GM11168 (cell line): ENCODE measurements at regions not wholly inside any gene's neighbourhood (a gene's known extent, or its start where the extent isn't known, plus 50 kb on each side); places are given as distances from the start of the nearest gene placed in this dataset.

Experiments used
- in situ Hi-C: fragments of 300-500 bp; cut with MboI; formaldehyde crosslinking; loops from one replicate; pipeline ENCODE4 v1.12.0; 2022; ENCODE audit warnings: low sequenced_read_pairs; ENCODE audit not compliant: unreplicated experiment

GRCh38 chr7:32357535-32358277 is 132.5 kb downstream of the LSM5 start:
- in situ Hi-C loops = no loop called here

- in situ Hi-C loops = loop anchor here (10.0 to 25.0 kb wide), 2 partner anchors 133 to 610 kb away; no protein-coding TSS in a partner anchor
Observed at GRCh38 chr7:32347244-32347828, 142.8 kb downstream of the LSM5 start.

- in situ Hi-C loops = loop anchor here (10.0 to 25.0 kb wide), 2 partner anchors 131 to 609 kb away; no protein-coding TSS in a partner anchor
Observed at GRCh38 chr7:32346253-32346652, 143.9 kb downstream of the LSM5 start.

GRCh38 chr7:32336726-32337125 is 153.5 kb downstream of the LSM5 start:
- in situ Hi-C loops = loop anchor here (25.0 kb wide), 1 partner anchor 599 kb away; no protein-coding TSS in a partner anchor

- in situ Hi-C loops = loop anchor here (25.0 kb wide), 1 partner anchor 598 kb away; no protein-coding TSS in a partner anchor
Observed at GRCh38 chr7:32335107-32335506, 155.1 kb downstream of the LSM5 start.

- in situ Hi-C loops = loop anchor here (25.0 kb wide), 1 partner anchor 593 kb away; no protein-coding TSS in a partner anchor
Observed at GRCh38 chr7:32330602-32331001, 159.6 kb downstream of the LSM5 start.

GRCh38 chr7:32326078-32326477 is 164.1 kb downstream of the LSM5 start:
- in situ Hi-C loops = loop anchor here (25.0 kb wide), 1 partner anchor 589 kb away; no protein-coding TSS in a partner anchor

GRCh38 chr7:32323712-32324111 is 166.5 kb downstream of the LSM5 start:
- in situ Hi-C loops = no loop called here

GRCh38 chr7:32319012-32319382 is 171.2 kb downstream of the LSM5 start:
- in situ Hi-C loops = no loop called here

GRCh38 chr7:32318300-32319011 is 171.7 kb downstream of the LSM5 start:
- in situ Hi-C loops = no loop called here

GRCh38 chr7:32316839-32317238 is 173.3 kb downstream of the LSM5 start:
- in situ Hi-C loops = no loop called here

GRCh38 chr7:32314761-32315160 is 175.4 kb downstream of the LSM5 start:
- in situ Hi-C loops = no loop called here

GRCh38 chr7:32301427-32301826 is 188.8 kb downstream of the LSM5 start:
- in situ Hi-C loops = no loop called here

- in situ Hi-C loops = no loop called here
Observed at GRCh38 chr7:32299133-32299702, 191.0 kb downstream of the LSM5 start.

GRCh38 chr7:32298408-32299132 is 191.6 kb downstream of the LSM5 start:
- in situ Hi-C loops = no loop called here

- in situ Hi-C loops = no loop called here
Observed at GRCh38 chr7:32293833-32294232, 196.3 kb downstream of the LSM5 start.

- in situ Hi-C loops = no loop called here
Observed at GRCh38 chr7:32289651-32290414, 200.3 kb downstream of the LSM5 start.

- in situ Hi-C loops = no loop called here
Observed at GRCh38 chr7:32285698-32286097, 204.5 kb downstream of the LSM5 start.

GRCh38 chr7:32283546-32283945 is 206.6 kb downstream of the LSM5 start:
- in situ Hi-C loops = no loop called here
